Muscle layer of duodenum (tissue), 2 donors: ENCODE measurements at regions not wholly inside any gene's neighbourhood (a gene's known extent, or its start where the extent isn't known, plus 50 kb on each side); places are given as distances from the start of the nearest gene placed in this dataset.

ENCODE experiments used
- H3K27ac ChIP-seq: one replicate; pipeline ENCODE4 v1.7.0; 2013; ENCODE audit warnings: mild to moderate bottlenecking, low read length
- H3K27me3 ChIP-seq: one replicate; pipeline ENCODE4 v1.7.0; 2013; ENCODE audit warnings: low read depth, mild to moderate bottlenecking, control low read depth, low read length
- H3K36me3 ChIP-seq, 2 donors: one replicate each; pipeline ENCODE4 v1.7.0; 2013; ENCODE audit warnings: low read length in 2 of 2, control low read depth in 1 of 2, mild to moderate bottlenecking in 1 of 2; ENCODE audit not compliant: insufficient read depth in 2 of 2, control insufficient read depth in 1 of 2
- H3K4me1 ChIP-seq, 2 donors: one replicate each; pipeline ENCODE4 v1.7.0; 2013; ENCODE audit warnings: low read length in 2 of 2, mild to moderate bottlenecking in 2 of 2, control low read depth in 1 of 2, moderate library complexity in 1 of 2; ENCODE audit not compliant: insufficient read depth in 2 of 2, control insufficient read depth in 1 of 2
- H3K4me3 ChIP-seq, 2 donors: one replicate each; pipeline ENCODE4 v1.7.0; 2013; ENCODE audit warnings: low read length in 2 of 2, low read depth in 1 of 2, mild to moderate bottlenecking in 1 of 2
- H3K9me3 ChIP-seq, 2 donors: one replicate each; pipeline ENCODE4 v1.7.0; 2013; ENCODE audit warnings: low read length in 2 of 2, control low read depth in 1 of 2, mild to moderate bottlenecking in 1 of 2; ENCODE audit not compliant: control insufficient read depth in 1 of 2
- donor health status: healthy.

GRCh38 chr2:78549766-78550165 lies 475.7 kb upstream of the REG3G start:
- Histone ChIP-seq H3K4me1 (no peaks in the 10 kb centered on the region), H3K27ac (no peak overlapping the region), H3K27me3 (no peaks in the 10 kb centered on the region), H3K9me3 (no peaks in the 10 kb centered on the region), H3K4me3 (no peak overlapping the region), H3K36me3 (no peaks in the 10 kb centered on the region)

GRCh38 chr2:78553866-78554647 lies 471.4 kb upstream of the REG3G start:
- no peak overlapping the region for H3K4me3 ChIP-seq
- H3K27me3 ChIP-seq: no peaks in the 10 kb centered on the region
- no peaks in the 10 kb centered on the region for H3K9me3 ChIP-seq
- H3K4me1 ChIP-seq: no peaks in the 10 kb centered on the region
- H3K27ac ChIP-seq: no peak overlapping the region
- H3K36me3 ChIP-seq: no peaks in the 10 kb centered on the region

- no peaks in the 10 kb centered on the region for H3K27me3 ChIP-seq
- no peak overlapping the region for H3K4me3 ChIP-seq
- no peaks in the 10 kb centered on the region for H3K4me1 ChIP-seq
- no peak overlapping the region for H3K27ac ChIP-seq
- H3K9me3 ChIP-seq: no peaks in the 10 kb centered on the region
- H3K36me3 ChIP-seq: no peaks in the 10 kb centered on the region
Observed at GRCh38 chr2:78561876-78562275, 463.6 kb upstream of the REG3G start.

- no peaks in the 10 kb centered on the region for H3K36me3 ChIP-seq
- H3K9me3 ChIP-seq: no peaks in the 10 kb centered on the region
- no peaks in the 10 kb centered on the region for H3K4me1 ChIP-seq
- no peak overlapping the region for H3K27ac ChIP-seq
- no peak overlapping the region for H3K4me3 ChIP-seq
- no peaks in the 10 kb centered on the region for H3K27me3 ChIP-seq
Observed at GRCh38 chr2:78564666-78565065, 460.8 kb upstream of the REG3G start.

GRCh38 chr2:78568782-78569373 lies 456.6 kb upstream of the REG3G start:
- Histone ChIP-seq H3K4me3 (no peak overlapping the region), H3K27me3 (no peaks in the 10 kb centered on the region), H3K27ac (no peak overlapping the region), H3K9me3 (no peaks in the 10 kb centered on the region), H3K36me3 (no peaks in the 10 kb centered on the region), H3K4me1 (no peaks in the 10 kb centered on the region)

DNA sequence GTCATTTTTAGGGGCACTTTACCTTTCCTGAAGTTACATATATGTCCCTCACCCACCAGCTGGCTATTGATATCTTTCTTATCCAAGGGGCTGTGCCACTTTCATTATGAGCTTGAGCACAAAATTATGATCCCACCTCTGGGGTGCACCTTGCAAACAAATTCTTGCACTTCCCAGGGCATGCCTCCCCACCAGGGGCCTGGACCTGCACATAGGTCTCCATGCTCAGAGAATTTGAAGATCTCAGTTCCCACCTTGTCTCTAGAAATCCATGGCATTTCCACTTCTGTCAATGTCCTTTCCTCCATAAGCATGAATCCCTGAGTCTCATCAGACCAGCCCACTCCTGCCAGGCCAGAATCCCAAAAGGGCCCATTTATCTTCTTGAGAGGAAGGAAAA lies 449.1 kb upstream of the REG3G start:
- Histone ChIP-seq H3K27ac (no peak overlapping the region), H3K9me3 (no peaks in the 10 kb centered on the region), H3K36me3 (no peaks in the 10 kb centered on the region), H3K4me3 (no peak overlapping the region), H3K27me3 (no peaks in the 10 kb centered on the region), H3K4me1 (no peaks in the 10 kb centered on the region)

- H3K36me3 ChIP-seq: no peaks in the 10 kb centered on the region
- H3K4me1 ChIP-seq: no peaks in the 10 kb centered on the region
- H3K27ac ChIP-seq: no peak overlapping the region
- no peak overlapping the region for H3K4me3 ChIP-seq
- no peaks in the 10 kb centered on the region for H3K27me3 ChIP-seq
- H3K9me3 ChIP-seq: no peaks in the 10 kb centered on the region
Observed at GRCh38 chr2:78585871-78586270, 439.6 kb upstream of the REG3G start.

GRCh38 chr2:78586316-78586715 lies 439.2 kb upstream of the REG3G start:
- H3K4me1 ChIP-seq: no peaks in the 10 kb centered on the region
- no peaks in the 10 kb centered on the region for H3K27me3 ChIP-seq

DNA sequence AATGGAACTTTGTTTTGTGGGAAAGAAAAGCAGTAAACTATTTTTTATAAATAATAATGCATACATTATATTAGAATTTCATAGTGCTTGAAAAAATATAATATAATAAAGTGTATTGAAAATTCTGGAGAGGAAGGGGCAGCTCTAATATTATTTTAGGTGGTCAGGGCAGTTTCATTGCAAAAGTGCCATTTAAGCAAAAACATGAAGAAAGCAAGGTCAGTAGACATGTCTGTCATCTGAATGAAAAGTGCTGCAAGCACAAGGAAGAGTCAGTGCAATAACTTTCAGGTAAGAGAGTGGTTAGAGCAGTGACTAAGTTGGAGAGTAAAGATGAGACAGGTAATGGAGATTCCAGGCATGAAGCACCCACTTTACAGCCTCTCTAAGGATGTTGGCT lies 435.6 kb upstream of the REG3G start:
- Histone ChIP-seq H3K27ac (no peak overlapping the region), H3K27me3 (no peaks in the 10 kb centered on the region), H3K4me1 (no peaks in the 10 kb centered on the region), H3K9me3 (no peaks in the 10 kb centered on the region), H3K36me3 (no peaks in the 10 kb centered on the region), H3K4me3 (no peak overlapping the region)

More at GRCh38 chr2:78586316-78586715, 439.2 kb upstream of the REG3G start:
- H3K4me3 ChIP-seq: no peak overlapping the region
- H3K9me3 ChIP-seq: no peaks in the 10 kb centered on the region
- no peak overlapping the region for H3K27ac ChIP-seq
- H3K36me3 ChIP-seq: no peaks in the 10 kb centered on the region

GRCh38 chr2:78592491-78592890 lies 433.0 kb upstream of the REG3G start:
- Histone ChIP-seq H3K4me1 (no peaks in the 10 kb centered on the region), H3K4me3 (no peak overlapping the region), H3K27me3 (no peaks in the 10 kb centered on the region), H3K36me3 (no peaks in the 10 kb centered on the region), H3K9me3 (no peaks in the 10 kb centered on the region), H3K27ac (no peak overlapping the region)

DNA sequence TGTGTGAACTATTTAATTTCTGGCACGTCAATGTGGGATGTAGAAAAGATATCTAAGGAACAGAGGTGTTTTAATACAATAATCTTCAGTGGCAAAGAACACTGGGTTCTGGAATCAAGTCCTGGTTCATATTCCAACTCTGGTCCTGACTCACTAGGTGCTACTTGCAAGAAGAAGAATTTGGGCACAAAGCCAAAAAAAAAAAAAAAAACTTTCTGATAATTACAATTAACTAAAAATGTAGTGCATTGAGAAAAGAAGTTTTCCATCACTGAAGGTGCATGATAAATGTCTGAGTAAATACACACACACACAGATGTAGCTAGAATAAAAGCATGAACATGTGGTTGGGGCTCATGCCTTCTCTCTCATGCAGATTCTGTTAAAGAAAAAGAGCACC lies 424.4 kb upstream of the REG3G start:
- H3K4me3 ChIP-seq: no peak overlapping the region
- H3K36me3 ChIP-seq: no peaks in the 10 kb centered on the region
- H3K27me3 ChIP-seq: no peaks in the 10 kb centered on the region
- no peaks in the 10 kb centered on the region for H3K4me1 ChIP-seq
- H3K27ac ChIP-seq: no peak overlapping the region
- H3K9me3 ChIP-seq: no peaks in the 10 kb centered on the region

DNA sequence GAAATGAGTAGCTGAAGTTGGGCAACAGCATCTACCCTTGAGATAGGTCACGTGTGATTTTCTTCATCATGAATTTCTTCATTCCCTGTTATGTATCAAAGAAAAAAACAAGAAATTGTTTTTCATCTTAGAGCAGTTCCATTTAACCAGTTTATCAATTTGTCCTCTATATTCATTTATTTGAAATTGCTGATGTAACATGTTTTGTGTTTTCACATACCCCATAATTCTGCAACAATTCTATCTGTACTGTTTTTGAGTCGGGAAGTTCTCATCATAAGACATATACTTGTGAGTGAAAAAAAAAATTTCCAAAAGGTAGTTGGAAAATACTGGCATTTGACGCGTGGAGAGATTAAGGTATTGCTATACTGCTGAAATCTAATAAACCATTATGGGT lies 422.6 kb upstream of the REG3G start:
- Histone ChIP-seq H3K4me3 (no peak overlapping the region), H3K27ac (no peak overlapping the region), H3K27me3 (no peaks in the 10 kb centered on the region), H3K9me3 (no peaks in the 10 kb centered on the region), H3K4me1 (no peaks in the 10 kb centered on the region), H3K36me3 (no peaks in the 10 kb centered on the region)
